DND-41 (cell line): ENCODE measurements at regions not wholly inside any gene's neighbourhood (a gene's known extent, or its start where the extent isn't known, plus 50 kb on each side); places are given as distances from the start of the nearest gene placed in this dataset.

ENCODE experiments used
- ATAC-seq: fragments of 200-7000 bp; cut with Tn5 transposase; 3 replicates; pipeline ENCODE4 v1.9.1; 2021; ENCODE audit warnings: low read depth; ENCODE audit not compliant: insufficient read depth
- DNase-seq: peaks from one replicate; pipeline ENCODE4 v3.0.0-alpha.2; 2020
- H2AFZ ChIP-seq: 2 replicates; pipeline ENCODE4 v1.6.0; 2012; ENCODE audit warnings: low read depth, low read length
- H3K27ac ChIP-seq: 2 replicates; pipeline ENCODE4 v1.5.1; 2012; ENCODE audit warnings: low read length, inconsistent platforms
- H3K27me3 ChIP-seq: fragments of 200-600 bp; sonication (generic); 2 replicates; pipeline ENCODE4 v1.6.0; 2012; ENCODE audit warnings: low read length, mild to moderate bottlenecking, inconsistent platforms; ENCODE audit not compliant: insufficient read depth, poor library complexity
- H3K36me3 ChIP-seq: 2 replicates; pipeline ENCODE4 v1.5.1; 2012; ENCODE audit warnings: low read length, inconsistent platforms; ENCODE audit not compliant: insufficient read depth
- H3K4me1 ChIP-seq: 2 replicates; pipeline ENCODE4 v1.5.1; 2012; ENCODE audit warnings: mild to moderate bottlenecking, low read length; ENCODE audit not compliant: insufficient read depth
- H3K4me2 ChIP-seq: 2 replicates; pipeline ENCODE4 v1.6.0; 2012; ENCODE audit warnings: mild to moderate bottlenecking, moderate library complexity, low read length, inconsistent platforms; ENCODE audit not compliant: insufficient read depth
- H3K4me3 ChIP-seq, 2 experiments: fragments of 200-600 bp in 1 of 2; shearing (Covaris generic) in 1 of 2; 2 replicates each; pipeline ENCODE4 v1.5.1; 2012 to 2016; ENCODE audit warnings: inconsistent platforms in 2 of 2, low read length in 2 of 2, mild to moderate bottlenecking in 2 of 2, low read depth in 1 of 2, moderate library complexity in 1 of 2
- H3K79me2 ChIP-seq: 2 replicates; pipeline ENCODE4 v1.6.0; 2012; ENCODE audit warnings: low read length, inconsistent platforms; ENCODE audit not compliant: insufficient read depth
- H3K9ac ChIP-seq: 2 replicates; pipeline ENCODE4 v1.6.0; 2012; ENCODE audit warnings: low read depth, mild to moderate bottlenecking, inconsistent platforms, low read length, moderate library complexity
- H3K9me3 ChIP-seq: 2 replicates; pipeline ENCODE4 v1.5.1; 2012; ENCODE audit warnings: low read length, moderate library complexity, mild to moderate bottlenecking, inconsistent platforms; ENCODE audit not compliant: insufficient read depth, severe bottlenecking
- H4K20me1 ChIP-seq: 2 replicates; pipeline ENCODE4 v1.6.0; 2012; ENCODE audit warnings: low read length; ENCODE audit not compliant: insufficient read depth
- EZH2 ChIP-seq: IDR thresholded peaks from 3 replicates; pipeline ENCODE4 v1.6.1; 2012; ENCODE audit warnings: borderline replicate concordance, low read depth, mild to moderate bottlenecking, moderate library complexity, low read length, inconsistent platforms; ENCODE audit not compliant: severe bottlenecking
- TF ChIP-seq, protein P1 (sequence below): IDR thresholded peaks from 2 replicates; pipeline ENCODE4 v1.5.1; 2012; ENCODE audit warnings: borderline replicate concordance, low read length, moderate library complexity, mild to moderate bottlenecking; ENCODE audit not compliant: poor library complexity, severe bottlenecking; ENCODE audit errors: extremely low read depth

GRCh38 chr5:133821311-133821741 lies 147.1 kb downstream of the C5orf15 start:
- no peaks in the 10 kb centered on the region for H3K79me2 ChIP-seq
- H3K9ac ChIP-seq: no peak overlapping the region
- H3K36me3 ChIP-seq: no peaks in the 10 kb centered on the region
- H2AFZ ChIP-seq: no peak overlapping the region
- no peak overlapping the region for H3K4me2 ChIP-seq
- no peak overlapping the region for H3K27ac ChIP-seq
- ATAC-seq (no peak), DNase-seq (no peak)
- TF ChIP-seq EZH2: no peak
- TF ChIP-seq, protein P1, sequence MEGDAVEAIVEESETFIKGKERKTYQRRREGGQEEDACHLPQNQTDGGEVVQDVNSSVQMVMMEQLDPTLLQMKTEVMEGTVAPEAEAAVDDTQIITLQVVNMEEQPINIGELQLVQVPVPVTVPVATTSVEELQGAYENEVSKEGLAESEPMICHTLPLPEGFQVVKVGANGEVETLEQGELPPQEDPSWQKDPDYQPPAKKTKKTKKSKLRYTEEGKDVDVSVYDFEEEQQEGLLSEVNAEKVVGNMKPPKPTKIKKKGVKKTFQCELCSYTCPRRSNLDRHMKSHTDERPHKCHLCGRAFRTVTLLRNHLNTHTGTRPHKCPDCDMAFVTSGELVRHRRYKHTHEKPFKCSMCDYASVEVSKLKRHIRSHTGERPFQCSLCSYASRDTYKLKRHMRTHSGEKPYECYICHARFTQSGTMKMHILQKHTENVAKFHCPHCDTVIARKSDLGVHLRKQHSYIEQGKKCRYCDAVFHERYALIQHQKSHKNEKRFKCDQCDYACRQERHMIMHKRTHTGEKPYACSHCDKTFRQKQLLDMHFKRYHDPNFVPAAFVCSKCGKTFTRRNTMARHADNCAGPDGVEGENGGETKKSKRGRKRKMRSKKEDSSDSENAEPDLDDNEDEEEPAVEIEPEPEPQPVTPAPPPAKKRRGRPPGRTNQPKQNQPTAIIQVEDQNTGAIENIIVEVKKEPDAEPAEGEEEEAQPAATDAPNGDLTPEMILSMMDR: no peak
- no peaks in the 10 kb centered on the region for H3K4me1 ChIP-seq
- H3K4me3 ChIP-seq: no peak overlapping the region
- peaks cover 29% of the 10 kb centered on the region for H3K27me3 ChIP-seq
- H3K9me3 ChIP-seq: no peaks in the 10 kb centered on the region
- H4K20me1 ChIP-seq: no peaks in the 10 kb centered on the region; the same call in 1 of the 2 replicates

- no peak for TF ChIP-seq EZH2
- Histone ChIP-seq H3K4me3 (no peak overlapping the region), H2AFZ (no peak overlapping the region), H3K4me1 (no peaks in the 10 kb centered on the region), H3K27ac (no peak overlapping the region), H3K79me2 (no peaks in the 10 kb centered on the region), H3K4me2 (no peak overlapping the region), H4K20me1 (no peaks in the 10 kb centered on the region; the same call in 1 of the 2 replicates), H3K27me3 (peaks cover 29% of the 10 kb centered on the region), H3K36me3 (no peaks in the 10 kb centered on the region), H3K9me3 (no peaks in the 10 kb centered on the region), H3K9ac (no peak overlapping the region)
- DNase-seq: no peak
- ATAC-seq: no peak
Measured at GRCh38 chr5:133820507-133820906, 147.9 kb downstream of the C5orf15 start.

DNA sequence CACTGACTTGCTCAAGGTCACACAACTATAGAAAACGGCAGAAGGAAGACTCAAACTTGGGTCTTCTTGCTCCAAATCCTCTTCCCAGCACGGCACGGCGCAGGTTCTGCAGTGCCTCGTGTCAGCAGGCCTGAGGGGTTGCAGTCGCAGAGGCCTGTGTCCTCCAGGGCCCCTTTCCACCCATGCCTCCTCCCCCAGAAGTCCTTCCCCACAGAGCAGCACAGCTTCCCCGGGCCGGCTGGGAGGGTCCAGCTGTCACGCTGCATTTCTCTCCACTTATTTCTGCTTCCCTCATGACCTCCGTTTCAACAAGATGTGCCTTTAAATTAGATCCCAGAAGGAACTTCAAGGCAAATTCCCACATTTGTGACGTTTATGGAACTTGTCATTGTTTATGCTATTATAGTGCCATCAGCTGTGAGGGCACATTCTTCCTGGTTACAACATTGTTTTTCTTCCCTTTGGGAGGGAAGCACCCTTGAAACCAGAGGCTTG lies 148.4 kb downstream of the C5orf15 start:
- Histone ChIP-seq H3K36me3 (no peaks in the 10 kb centered on the region), H3K4me1 (no peaks in the 10 kb centered on the region), H4K20me1 (no peaks in the 10 kb centered on the region; the same call in 1 of the 2 replicates), H3K4me2 (no peak overlapping the region), H2AFZ (no peak overlapping the region), H3K27me3 (peaks cover 29% of the 10 kb centered on the region), H3K27ac (no peak overlapping the region), H3K9me3 (no peaks in the 10 kb centered on the region), H3K9ac (no peak overlapping the region), H3K4me3 (no peak overlapping the region), H3K79me2 (no peaks in the 10 kb centered on the region)
- TF ChIP-seq EZH2: no peak
- TF ChIP-seq, protein P1: no peak
- no peak for ATAC-seq
- no peak for DNase-seq

DNA sequence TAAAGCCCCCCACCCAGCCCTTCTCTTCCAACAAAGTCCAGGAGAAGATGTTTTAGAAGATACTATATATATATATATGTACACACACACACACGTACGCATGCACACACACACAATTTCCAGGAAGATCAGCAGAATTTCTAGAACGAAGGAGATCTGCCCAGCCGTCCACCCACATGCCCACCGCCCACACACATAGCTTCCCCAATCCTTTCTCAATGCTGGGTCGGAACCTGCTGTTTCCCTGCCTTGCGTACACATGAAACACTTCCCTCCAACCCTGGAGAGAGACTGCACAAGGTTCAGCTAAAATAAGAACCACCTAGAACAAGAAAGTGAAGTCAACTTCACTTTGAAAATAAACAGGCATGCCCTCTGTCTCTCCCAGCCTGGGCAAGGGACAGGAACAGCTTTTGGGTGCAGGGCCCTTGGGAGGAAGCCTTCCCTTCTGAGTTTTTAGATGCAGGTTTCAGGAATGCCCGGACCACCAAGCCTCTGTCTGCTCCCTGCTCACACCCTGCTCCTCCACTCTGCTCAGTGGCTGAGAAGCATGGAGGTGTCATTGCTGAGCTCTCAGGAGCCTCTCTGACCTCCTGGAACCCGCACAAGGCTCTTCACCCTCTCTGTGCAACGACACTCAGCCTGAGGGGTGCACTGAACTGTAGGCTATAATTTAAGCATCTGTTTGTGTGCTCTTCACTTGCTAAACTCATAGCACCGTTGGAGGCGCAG lies 149.4 kb downstream of the C5orf15 start:
- ATAC-seq (no peak), DNase-seq (no peak)
- H3K27me3 ChIP-seq: peaks cover 29% of the 10 kb centered on the region
- no peaks in the 10 kb centered on the region for H3K79me2 ChIP-seq
- TF ChIP-seq, protein P1: no peak
- no peak for TF ChIP-seq EZH2
- H3K4me3 ChIP-seq: no peak overlapping the region
- no peak overlapping the region for H3K4me2 ChIP-seq
- no peaks in the 10 kb centered on the region; the same call in 1 of the 2 replicates for H4K20me1 ChIP-seq
- H3K27ac ChIP-seq: no peak overlapping the region
- H3K4me1 ChIP-seq: no peaks in the 10 kb centered on the region
- no peaks in the 10 kb centered on the region for H3K9me3 ChIP-seq
- no peaks in the 10 kb centered on the region for H3K36me3 ChIP-seq
- no peak overlapping the region for H3K9ac ChIP-seq
- H2AFZ ChIP-seq: no peak overlapping the region
